PC-3 (cell line): ENCODE measurements at regions not wholly inside any gene's neighbourhood (a gene's known extent, or its start where the extent isn't known, plus 50 kb on each side); places are given as distances from the start of the nearest gene placed in this dataset.

Experiments
- ATAC-seq: fragments of 200-7000 bp; cut with Tn5 transposase; 2 replicates; pipeline ENCODE4 v1.9.1; 2020; ENCODE audit warnings: mild to moderate bottlenecking, moderate library complexity
- BruUV-seq: library from RNA; stranded (reverse); fragments of 400-500 nt; replicated peaks from 2 replicates; lab custom pipeline; 2021; lab: Mats Ljungman, UMichigan
- CTCF ChIA-PET: fragments of 300-600 bp; sonication (Branson Sonifier 250); formaldehyde crosslinking; loops from one replicate; lab custom pipeline; 2022; ENCODE audit warnings: antibody characterized with exemption; lab: Charles Lee
- POLR2A ChIA-PET: fragments of 300-600 bp; sonication (Branson Sonifier 250); formaldehyde crosslinking; loops from one replicate; lab custom pipeline; 2022; ENCODE audit warnings: antibody characterized with exemption; ENCODE audit not compliant: unreplicated experiment; lab: Charles Lee
- DNase-seq: peaks from one replicate; pipeline ENCODE4 v3.0.0-alpha.2; 2015
- H2AFZ ChIP-seq: fragments of 300-600 bp; sonication (generic); 2 replicates; pipeline ENCODE4 v1.6.0; 2016; ENCODE audit warnings: antibody characterized with exemption, low read length
- H3F3A ChIP-seq: fragments of 300-600 bp; sonication (generic); one replicate; pipeline ENCODE4 v1.6.0; 2017; ENCODE audit warnings: antibody characterized with exemption, low read length, control low read depth, mild to moderate bottlenecking; ENCODE audit not compliant: unreplicated experiment
- H3K27ac ChIP-seq: fragments of 300-600 bp; sonication (generic); 2 replicates; pipeline ENCODE4 v1.5.1; 2016; ENCODE audit warnings: mild to moderate bottlenecking, low read length
- H3K27me3 ChIP-seq: fragments of 300-600 bp; sonication (generic); 2 replicates; pipeline ENCODE4 v1.6.1; 2016; ENCODE audit warnings: low read length, mixed read lengths
- H3K36me3 ChIP-seq: fragments of 300-600 bp; sonication (generic); 2 replicates; pipeline ENCODE4 v1.6.1; 2016; ENCODE audit warnings: low read depth, mixed run types, low read length, mixed read lengths
- H3K4me1 ChIP-seq: fragments of 300-600 bp; sonication (generic); 2 replicates; pipeline ENCODE4 v1.5.1; 2016; ENCODE audit warnings: low read length; ENCODE audit not compliant: insufficient read depth
- H3K4me2 ChIP-seq: fragments of 300-600 bp; sonication (generic); 2 replicates; pipeline ENCODE4 v1.6.0; 2016; ENCODE audit warnings: low read length
- H3K4me3 ChIP-seq: fragments of 300-600 bp; sonication (generic); 2 replicates; pipeline ENCODE4 v1.5.1; 2016; ENCODE audit warnings: mild to moderate bottlenecking, low read length, mixed read lengths
- H3K79me2 ChIP-seq: fragments of 300-600 bp; sonication (generic); 2 replicates; pipeline ENCODE4 v1.6.1; 2017; ENCODE audit warnings: low read length, mixed read lengths
- H3K9ac ChIP-seq: fragments of 300-600 bp; sonication (generic); 2 replicates; pipeline ENCODE4 v1.6.0; 2016; ENCODE audit warnings: mild to moderate bottlenecking, low read length
- H3K9me2 ChIP-seq: fragments of 300-600 bp; sonication (generic); replicated peaks from 2 replicates; pipeline ENCODE4 v1.6.1; 2016; ENCODE audit warnings: mixed run types, low read length, mixed read lengths
- H3K9me3 ChIP-seq: fragments of 300-600 bp; sonication (generic); 2 replicates; pipeline ENCODE4 v1.6.1; 2016; ENCODE audit warnings: low read length, mixed read lengths
- H4K20me1 ChIP-seq: fragments of 300-600 bp; sonication (generic); 2 replicates; pipeline ENCODE4 v1.6.1; 2016; ENCODE audit warnings: low read length, mixed read lengths
- EZH2 ChIP-seq: fragments of 300-600 bp; sonication (generic); IDR thresholded peaks from one replicate; pipeline ENCODE4 v1.6.1; 2017; ENCODE audit warnings: antibody characterized with exemption, mild to moderate bottlenecking, low read length; ENCODE audit not compliant: unreplicated experiment
- EZH2phosphoT487 ChIP-seq: fragments of 300-600 bp; sonication (generic); IDR thresholded peaks from 2 replicates; pipeline ENCODE4 v1.6.1; 2018; ENCODE audit warnings: mild to moderate bottlenecking, antibody characterized with exemption, low read length, borderline replicate concordance
- intact Hi-C: fragments of 100-400 bp; cut with micrococcal nuclease; formaldehyde crosslinking; loops from 2 replicates; pipeline ENCODE4 v1.9.0; 2023
- TF ChIP-seq, protein P1 (sequence below): fragments of 300-600 bp; sonication (generic); conservative IDR thresholded peaks from 2 replicates; pipeline ENCODE4 v1.5.1; 2017; ENCODE audit warnings: antibody characterized with exemption, low read depth, mild to moderate bottlenecking, low read length

DNA sequence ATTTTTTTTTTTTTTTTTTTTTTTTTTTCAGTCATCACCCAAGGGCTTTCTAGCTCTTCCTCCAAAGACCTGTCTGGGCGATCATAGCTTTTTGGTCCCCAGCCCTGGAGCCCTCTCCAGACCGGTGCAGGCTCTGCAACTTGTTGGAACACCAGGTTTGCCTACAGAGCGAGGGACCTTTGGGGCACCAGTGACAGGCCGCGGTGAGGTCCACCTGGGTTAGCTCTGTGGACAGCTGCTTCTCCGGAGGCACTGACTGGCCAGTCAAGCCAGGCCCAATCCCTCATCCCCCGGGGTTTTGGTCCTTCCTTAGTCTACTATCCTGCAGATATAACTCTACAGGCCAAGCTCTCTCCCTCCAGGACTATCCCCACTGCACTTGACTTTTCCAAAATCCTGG, 86.8 kb upstream of the SMNDC1 start:
- Histone ChIP-seq H3K27ac (no peak overlapping the region), H3K36me3 (no peaks in the 10 kb centered on the region), H3K9me2 (no peaks in the 10 kb centered on the region), H3K4me1 (peaks cover 17% of the 10 kb centered on the region), H3K4me3 (no peak overlapping the region), H3K27me3 (no peaks in the 10 kb centered on the region), H2AFZ (no peak overlapping the region), H4K20me1 (no peaks in the 10 kb centered on the region), H3F3A (no peaks in the 10 kb centered on the region), H3K79me2 (no peaks in the 10 kb centered on the region), H3K4me2 (no peak overlapping the region), H3K9ac (no peak overlapping the region), H3K9me3 (no peaks in the 10 kb centered on the region)
- ChIA-PET POLR2A (no interaction called here), CTCF (no interaction called here)
- intact Hi-C loops, result no loop called here
- TF ChIP-seq, protein P1, sequence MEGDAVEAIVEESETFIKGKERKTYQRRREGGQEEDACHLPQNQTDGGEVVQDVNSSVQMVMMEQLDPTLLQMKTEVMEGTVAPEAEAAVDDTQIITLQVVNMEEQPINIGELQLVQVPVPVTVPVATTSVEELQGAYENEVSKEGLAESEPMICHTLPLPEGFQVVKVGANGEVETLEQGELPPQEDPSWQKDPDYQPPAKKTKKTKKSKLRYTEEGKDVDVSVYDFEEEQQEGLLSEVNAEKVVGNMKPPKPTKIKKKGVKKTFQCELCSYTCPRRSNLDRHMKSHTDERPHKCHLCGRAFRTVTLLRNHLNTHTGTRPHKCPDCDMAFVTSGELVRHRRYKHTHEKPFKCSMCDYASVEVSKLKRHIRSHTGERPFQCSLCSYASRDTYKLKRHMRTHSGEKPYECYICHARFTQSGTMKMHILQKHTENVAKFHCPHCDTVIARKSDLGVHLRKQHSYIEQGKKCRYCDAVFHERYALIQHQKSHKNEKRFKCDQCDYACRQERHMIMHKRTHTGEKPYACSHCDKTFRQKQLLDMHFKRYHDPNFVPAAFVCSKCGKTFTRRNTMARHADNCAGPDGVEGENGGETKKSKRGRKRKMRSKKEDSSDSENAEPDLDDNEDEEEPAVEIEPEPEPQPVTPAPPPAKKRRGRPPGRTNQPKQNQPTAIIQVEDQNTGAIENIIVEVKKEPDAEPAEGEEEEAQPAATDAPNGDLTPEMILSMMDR, result no peak
- TF ChIP-seq EZH2phosphoT487 (no peak), EZH2 (no peak)
- ATAC-seq (no peak), DNase-seq (no peak)
- BruUV-seq, result no TSS peak

DNA sequence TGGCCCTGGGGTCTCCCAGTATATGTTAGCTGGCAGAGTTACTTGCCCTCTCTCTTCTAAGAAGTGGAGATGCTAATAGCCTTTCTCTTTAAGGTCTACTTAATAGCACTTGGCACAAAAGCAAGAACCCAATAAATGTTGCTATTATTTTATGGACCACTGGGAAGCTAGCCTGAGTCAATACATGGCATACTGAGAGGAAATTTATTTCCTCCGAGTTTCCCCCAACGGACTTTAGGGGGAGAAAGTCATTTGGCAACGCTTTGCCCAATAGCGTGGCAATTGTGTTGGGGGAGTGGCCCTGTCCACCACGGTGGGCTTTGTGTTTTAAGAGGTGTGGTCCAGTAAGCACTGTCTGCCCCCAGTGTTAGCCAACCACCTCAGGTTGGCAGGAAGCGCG, 87.4 kb upstream of the SMNDC1 start:
- CTCF ChIA-PET, result no interaction called here
- no TSS peak for BruUV-seq

More for the DNA sequence above, 87.4 kb upstream of the SMNDC1 start:
- ATAC-seq, result peak; percentile 30
- H3K9me2 ChIP-seq, result no peaks in the 10 kb centered on the region
- H3K9ac ChIP-seq, result no peak overlapping the region
- no peaks in the 10 kb centered on the region for H4K20me1 ChIP-seq
- H3K4me3 ChIP-seq, result no peak overlapping the region
- TF ChIP-seq, protein P1, result no peak
- TF ChIP-seq EZH2phosphoT487, result no peak
- TF ChIP-seq EZH2, result no peak
- no peaks in the 10 kb centered on the region for H3F3A ChIP-seq
- H2AFZ ChIP-seq, result no peak overlapping the region
- POLR2A ChIA-PET, result interaction anchor here (0.5 kb wide), 1 partner anchor 184 kb away, joined by 17 read pairs; no protein-coding TSS in a partner anchor
- peak overlapping the region; percentile 20; the same call in 1 of the 2 replicates for H3K27ac ChIP-seq
- H3K4me1 ChIP-seq, result peaks cover 17% of the 10 kb centered on the region
- H3K4me2 ChIP-seq, result no peak overlapping the region
- H3K36me3 ChIP-seq, result no peaks in the 10 kb centered on the region
- DNase-seq, result peak; percentile 17
- no peaks in the 10 kb centered on the region for H3K9me3 ChIP-seq
- intact Hi-C loops, result no loop called here
- H3K79me2 ChIP-seq, result no peaks in the 10 kb centered on the region
- no peaks in the 10 kb centered on the region for H3K27me3 ChIP-seq
